OCI-LY3 (cell line): ENCODE measurements at regions not wholly inside any gene's neighbourhood (a gene's known extent, or its start where the extent isn't known, plus 50 kb on each side); places are given as distances from the start of the nearest gene placed in this dataset.

Experiments used
- EZH2phosphoT487 ChIP-seq: fragments of 200-600 bp; shearing (Covaris generic); IDR thresholded peaks from 2 replicates; pipeline ENCODE4 v1.6.1; 2018; ENCODE audit warnings: antibody characterized with exemption, mixed run types, low read depth
- TF ChIP-seq, protein P1 (sequence below): fragments of 200-600, 300-600 bp; sonication (generic); IDR thresholded peaks from 2 replicates; pipeline ENCODE4 v1.5.1; 2014; ENCODE audit warnings: antibody characterized with exemption, low read length, low read depth

DNA sequence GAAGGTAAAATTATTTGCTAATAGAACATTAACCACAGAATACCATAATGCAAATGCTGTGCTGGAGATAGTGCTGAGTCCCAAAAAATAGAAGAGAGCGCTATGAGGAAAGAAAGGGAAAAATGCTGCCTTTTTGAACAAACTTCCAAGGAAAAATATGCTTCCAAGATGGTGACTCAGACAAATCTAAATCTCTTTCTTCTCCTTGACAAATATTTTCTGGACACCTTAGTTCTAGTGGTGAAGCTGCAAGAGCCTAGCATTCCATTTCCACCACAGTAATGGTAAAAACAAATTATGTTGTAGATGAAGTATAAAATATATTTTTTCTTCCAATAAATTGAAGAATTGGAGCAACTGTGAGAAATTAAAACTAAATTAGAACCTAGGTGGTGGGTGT lies 155.6 kb upstream of the TBX18 start:
- TF ChIP-seq, protein P1, sequence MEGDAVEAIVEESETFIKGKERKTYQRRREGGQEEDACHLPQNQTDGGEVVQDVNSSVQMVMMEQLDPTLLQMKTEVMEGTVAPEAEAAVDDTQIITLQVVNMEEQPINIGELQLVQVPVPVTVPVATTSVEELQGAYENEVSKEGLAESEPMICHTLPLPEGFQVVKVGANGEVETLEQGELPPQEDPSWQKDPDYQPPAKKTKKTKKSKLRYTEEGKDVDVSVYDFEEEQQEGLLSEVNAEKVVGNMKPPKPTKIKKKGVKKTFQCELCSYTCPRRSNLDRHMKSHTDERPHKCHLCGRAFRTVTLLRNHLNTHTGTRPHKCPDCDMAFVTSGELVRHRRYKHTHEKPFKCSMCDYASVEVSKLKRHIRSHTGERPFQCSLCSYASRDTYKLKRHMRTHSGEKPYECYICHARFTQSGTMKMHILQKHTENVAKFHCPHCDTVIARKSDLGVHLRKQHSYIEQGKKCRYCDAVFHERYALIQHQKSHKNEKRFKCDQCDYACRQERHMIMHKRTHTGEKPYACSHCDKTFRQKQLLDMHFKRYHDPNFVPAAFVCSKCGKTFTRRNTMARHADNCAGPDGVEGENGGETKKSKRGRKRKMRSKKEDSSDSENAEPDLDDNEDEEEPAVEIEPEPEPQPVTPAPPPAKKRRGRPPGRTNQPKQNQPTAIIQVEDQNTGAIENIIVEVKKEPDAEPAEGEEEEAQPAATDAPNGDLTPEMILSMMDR: no peak
- no peak for TF ChIP-seq EZH2phosphoT487
